GM19351 (cell line): ENCODE measurements at regions not wholly inside any gene's neighbourhood (a gene's known extent, or its start where the extent isn't known, plus 50 kb on each side); places are given as distances from the start of the nearest gene placed in this dataset.
A peak's percentile ranks its signal among the peaks of the same experiment; 100 is the strongest.
"Not testable (repeated sequence)": the region's sequence is repeated elsewhere in the genome, so short reads cannot be mapped to it uniquely, and the experiment has no call there.

Experiments
- ATAC-seq: cut with Tn5 transposase; IDR thresholded peaks from one replicate; pipeline ENCODE4 v1.9.1; 2021; ENCODE audit warnings: mild to moderate bottlenecking, moderate library complexity; ENCODE audit not compliant: unreplicated experiment

DNA sequence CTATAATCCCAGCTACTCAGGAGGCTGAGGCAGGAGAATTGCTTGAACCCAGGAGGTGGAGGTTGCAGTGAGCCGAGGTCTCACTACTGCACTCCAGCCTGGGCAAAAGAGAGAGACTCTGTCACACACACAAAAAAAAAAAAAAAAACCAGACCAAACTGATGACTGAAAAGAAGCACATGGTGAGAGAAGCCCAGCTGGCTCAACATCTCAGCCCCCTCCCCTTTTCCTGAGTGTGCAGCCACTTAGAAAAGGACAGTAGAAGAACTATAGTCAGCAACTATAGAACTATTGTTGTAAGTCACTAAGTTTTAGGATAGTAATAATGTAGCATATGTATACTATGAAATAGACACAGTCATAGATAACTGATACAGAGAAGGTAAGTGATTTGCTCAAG is 87.2 kb upstream of the RALGPS2 start:
- no peak for ATAC-seq

DNA sequence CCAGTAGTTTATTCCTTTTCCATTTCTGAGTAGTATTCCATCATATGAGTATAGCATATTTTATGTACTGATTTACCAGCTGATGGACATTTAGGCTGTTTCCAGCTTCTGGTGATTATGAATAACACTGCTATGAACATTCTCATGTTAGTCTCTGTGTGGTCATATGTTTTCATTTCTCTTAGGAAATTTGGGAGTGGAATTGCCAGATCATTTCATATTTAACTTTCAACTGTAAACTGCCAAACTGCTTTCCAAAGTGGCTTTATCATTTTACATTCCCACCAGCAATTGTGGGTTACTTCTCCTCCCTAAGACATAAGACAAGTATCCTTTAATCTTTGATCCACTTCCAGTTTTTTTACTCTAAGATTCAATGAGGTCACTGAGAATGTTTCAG is 85.7 kb upstream of the RALGPS2 start:
- ATAC-seq: no peak

DNA sequence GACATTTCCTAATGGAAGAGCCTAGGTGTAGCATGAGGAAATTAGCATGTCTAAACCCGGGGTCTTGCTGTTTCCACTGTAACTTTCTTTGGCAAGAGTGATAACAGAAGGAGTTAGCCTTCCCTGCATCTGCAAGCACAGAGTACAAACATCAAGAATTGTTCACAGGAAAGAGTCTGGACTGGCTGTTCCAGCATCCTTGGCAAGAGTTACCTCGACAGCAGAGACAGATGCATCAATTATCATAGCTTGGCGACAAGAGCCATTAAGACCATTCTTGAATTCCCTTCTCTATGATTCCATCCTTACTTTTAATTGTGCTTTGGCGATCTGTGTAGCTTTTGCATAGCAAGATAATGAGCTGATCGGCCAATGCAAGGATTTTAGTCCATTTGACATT is 82.8 kb upstream of the RALGPS2 start:
- no peak for ATAC-seq

DNA sequence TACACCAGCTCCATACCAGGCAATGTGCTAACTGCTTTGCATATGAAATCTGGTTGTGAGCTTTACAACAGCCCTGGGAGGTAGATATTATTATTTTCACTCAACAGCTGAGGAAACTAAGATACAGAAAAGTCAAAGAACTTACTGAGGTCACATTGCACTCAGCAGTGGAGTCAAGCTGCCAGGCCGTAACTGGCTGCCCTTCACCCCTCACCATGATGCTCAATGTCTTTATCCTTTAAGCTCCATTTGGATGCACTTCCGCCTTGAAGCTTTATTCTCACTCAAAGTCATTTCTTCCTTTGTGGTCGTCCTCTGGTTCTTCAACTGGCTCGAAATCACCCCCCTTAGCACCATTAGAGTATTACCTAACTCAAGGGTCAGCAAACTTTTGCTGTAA is 81.7 kb upstream of the RALGPS2 start:
- ATAC-seq: no peak

DNA sequence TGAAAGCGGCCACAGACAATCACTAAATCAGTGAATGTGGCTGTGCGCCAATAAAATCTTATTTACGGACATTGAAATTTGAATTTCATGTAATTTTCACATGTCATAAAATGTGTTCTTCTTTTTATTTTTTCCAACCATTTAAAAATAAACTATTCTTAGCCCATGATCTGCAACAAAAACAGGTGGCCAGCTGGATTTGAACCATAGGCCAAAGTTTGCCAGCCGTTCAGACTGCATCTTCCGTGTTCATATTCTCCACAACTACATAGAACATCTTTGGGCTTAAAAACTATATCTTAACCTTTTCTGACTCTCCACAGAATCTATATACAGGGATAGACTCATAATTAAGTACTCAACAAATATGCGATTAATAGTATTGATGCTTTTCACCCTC is 81.2 kb upstream of the RALGPS2 start:
- no peak for ATAC-seq

DNA sequence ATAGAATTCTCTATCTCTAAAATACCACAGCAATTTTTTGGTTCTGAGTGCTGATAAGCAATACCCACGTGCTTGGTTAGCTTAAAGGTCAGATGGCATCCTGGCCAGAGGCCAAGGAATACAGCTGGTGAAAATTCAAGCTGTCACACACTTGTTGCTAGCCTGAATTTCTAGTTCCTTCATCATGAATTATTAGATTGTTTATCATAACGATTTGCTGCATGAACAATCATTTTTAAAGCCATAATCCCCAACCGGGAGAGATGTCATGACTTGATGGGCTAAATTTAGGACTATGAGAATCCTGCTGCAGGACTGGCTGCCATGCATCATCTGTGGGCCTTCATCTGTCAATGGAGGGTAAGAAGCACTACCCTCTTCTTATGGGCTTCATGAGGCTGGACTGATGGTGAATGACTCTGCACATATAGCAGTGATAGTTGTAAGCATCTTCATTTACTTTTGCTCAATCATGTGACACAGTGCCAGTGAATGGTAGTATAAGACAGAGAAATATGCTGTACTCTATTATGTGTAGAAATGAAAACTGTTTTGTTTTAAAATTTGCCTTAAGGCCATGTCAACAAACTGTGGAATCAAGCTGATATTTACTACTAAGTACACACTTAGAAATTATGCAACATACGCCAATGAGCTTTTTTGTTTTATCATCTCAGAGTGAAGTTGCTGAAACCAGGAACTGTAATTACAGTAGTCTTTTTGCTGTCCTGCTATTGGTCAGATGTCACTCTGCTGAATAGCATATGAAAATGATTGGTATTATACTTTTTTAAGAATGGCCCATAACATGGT is 80.5 kb upstream of the RALGPS2 start:
- ATAC-seq: no peak

DNA sequence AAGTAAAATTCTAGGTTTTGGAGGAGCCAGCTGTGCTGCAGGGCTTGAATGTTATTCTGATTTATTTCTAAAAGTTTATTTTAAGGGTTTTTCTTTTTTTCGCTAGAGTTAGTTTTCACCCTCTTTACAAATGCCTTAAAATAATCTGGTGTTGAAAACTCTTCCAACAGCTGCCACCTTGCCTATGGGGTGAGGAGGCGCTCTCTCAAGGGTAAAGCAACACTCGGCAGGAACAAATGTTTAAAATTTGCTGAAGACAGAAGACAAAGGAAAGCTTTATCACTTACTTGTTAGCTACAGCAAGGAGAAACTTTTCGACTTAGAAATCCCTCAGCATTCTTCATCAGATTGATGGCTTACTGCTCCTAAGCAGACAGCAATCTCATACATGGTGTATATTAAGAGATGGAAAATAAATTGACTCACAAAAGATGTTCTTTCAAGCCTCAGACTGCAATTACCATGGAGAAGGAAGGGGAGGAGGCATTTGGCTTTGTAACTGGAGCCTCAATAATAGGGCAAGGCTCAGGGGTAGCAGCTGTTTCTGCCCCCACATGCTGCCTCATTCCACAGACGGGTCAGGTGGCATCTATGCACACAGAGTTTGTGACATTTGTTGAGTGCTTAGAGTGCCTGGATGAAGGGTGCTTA is 79.8 kb upstream of the RALGPS2 start:
- ATAC-seq: no peak

DNA sequence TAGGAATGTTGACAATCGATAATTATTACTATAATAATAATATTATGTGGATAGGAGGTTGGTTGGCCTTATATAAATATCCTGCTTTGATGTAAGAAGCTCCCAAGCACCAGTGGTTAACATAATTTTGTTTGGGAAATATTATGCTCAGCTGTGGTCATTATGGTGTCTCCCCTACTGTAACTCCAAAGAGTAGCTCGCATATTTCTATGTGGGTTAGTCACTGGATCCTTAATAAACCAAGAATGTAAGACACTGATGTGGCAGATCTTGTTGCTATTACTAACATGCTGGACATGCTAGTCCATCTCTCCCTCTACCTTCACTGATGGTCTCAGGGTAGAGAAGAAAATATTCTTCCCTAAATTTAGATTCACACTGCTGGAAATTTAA is 79.2 kb upstream of the RALGPS2 start:
- ATAC-seq: no peak

DNA sequence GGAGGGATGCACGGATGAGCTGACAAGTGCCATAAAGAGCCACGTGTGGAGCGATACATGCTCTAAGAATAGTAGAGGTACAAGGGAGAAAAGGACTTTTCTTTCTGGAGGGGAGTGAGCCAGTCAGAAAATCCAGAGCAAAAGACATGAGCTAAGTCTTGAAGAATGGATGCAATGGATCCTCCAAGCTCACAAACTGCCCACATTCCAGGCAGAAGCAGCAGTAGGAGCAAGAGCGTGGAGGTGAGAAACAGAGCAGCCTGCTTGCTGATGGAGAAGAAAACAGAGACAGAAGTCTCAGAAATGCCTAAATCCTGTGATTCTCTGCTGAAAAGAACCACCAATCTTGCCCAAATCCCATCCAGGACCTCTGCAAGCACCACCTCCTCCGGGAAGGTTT is 78.2 kb upstream of the RALGPS2 start:
- ATAC-seq: no peak

DNA sequence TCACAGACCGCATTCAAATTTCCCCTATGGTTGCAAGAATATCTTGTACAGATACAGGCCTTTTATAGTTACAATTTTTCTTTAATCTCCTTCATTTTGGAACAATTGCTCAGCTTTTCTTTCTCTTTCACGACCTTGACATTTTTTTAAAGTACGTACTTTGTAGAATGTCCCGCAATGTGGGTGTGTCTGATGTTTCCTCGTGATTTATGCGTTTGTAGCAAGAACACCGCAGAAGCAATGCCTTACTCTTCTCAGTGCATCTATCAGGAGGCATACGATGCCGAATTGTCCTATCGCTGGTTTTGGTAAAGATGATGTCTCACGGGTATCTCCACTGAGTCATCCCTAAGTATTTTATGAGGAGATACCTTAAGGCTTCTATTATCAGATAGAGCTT is 76.9 kb upstream of the RALGPS2 start:
- no peak for ATAC-seq

DNA sequence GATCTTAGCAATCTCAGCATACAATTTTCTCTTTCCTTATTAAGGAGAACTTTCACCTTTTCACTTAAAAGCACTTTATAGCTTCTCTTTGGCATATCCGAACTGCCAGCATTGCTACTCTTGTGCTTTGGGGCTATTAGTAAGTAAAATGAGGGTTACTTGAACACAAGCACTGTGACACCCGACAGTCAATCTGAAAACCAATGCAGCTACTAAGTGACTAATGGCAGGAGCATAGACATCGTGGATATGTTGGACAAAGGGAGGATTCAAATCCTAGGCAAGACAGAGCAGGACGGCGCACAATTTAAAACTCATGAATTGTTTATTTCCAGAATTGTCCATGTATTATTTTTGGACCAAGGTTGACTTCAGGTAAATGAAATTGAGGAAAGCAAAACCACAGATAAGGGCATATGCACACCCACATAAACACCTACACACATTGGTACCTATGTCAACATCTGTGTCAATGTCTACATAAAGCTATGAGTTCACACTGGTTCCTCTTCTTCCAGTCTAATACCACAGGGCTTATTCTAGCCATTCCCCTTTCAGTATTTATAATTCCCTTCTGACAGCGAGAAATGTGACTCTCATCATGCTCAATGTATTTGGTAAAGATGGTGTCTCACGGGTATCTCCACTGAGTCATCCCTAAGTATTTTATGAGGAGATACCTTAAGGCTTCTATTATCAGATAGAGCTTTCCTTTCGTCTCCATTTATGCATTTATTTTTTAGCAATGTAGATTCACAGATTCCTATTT is 75.3 kb upstream of the RALGPS2 start:
- ATAC-seq: no peak

DNA sequence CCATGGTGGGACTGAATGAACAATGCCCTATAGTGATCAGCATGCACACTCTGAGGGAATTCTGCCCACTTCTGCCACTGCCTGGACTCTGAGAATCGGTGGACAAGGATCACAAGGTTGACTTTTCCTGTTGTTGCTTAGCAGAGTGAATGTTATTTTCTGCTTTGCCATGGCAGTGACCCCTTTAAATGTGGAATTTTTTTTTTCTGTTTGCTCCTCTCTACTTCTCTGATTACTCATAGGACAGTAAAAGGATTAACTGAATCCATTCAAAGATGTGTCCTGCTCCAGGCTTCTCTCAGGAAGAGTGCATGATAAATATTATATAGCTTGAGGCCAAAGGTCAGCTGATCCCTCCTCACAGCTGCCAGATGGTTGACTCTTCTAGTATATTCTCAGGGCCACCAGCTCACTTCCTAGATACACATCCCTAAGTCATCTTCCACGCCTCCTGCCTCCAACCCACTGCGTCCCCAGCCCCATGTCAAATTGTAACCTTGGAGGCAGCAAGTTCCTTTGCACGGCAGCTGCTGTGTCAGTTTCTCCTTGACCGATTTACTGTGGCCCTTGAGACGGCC is 74.0 kb upstream of the RALGPS2 start:
- no peak for ATAC-seq

DNA sequence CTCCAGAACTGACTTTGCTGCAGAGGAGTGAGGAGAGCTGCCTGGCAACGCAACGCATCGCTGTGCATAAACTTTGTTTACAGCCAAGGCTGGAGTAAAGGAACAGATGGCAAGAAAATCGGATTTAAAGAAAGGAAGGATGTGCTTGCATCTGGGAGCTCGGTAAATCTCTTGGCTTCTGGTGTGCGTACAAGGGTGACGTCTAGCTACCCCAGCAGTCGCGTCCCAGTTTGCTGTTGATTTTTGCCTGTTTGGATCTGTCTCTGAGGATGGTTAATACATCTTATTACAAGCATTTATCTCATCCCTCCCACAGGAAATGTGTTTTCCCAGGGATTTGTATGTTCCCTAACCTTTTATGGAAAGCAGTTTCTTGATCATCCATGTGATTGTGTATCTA is 73.3 kb upstream of the RALGPS2 start:
- ATAC-seq: no peak

DNA sequence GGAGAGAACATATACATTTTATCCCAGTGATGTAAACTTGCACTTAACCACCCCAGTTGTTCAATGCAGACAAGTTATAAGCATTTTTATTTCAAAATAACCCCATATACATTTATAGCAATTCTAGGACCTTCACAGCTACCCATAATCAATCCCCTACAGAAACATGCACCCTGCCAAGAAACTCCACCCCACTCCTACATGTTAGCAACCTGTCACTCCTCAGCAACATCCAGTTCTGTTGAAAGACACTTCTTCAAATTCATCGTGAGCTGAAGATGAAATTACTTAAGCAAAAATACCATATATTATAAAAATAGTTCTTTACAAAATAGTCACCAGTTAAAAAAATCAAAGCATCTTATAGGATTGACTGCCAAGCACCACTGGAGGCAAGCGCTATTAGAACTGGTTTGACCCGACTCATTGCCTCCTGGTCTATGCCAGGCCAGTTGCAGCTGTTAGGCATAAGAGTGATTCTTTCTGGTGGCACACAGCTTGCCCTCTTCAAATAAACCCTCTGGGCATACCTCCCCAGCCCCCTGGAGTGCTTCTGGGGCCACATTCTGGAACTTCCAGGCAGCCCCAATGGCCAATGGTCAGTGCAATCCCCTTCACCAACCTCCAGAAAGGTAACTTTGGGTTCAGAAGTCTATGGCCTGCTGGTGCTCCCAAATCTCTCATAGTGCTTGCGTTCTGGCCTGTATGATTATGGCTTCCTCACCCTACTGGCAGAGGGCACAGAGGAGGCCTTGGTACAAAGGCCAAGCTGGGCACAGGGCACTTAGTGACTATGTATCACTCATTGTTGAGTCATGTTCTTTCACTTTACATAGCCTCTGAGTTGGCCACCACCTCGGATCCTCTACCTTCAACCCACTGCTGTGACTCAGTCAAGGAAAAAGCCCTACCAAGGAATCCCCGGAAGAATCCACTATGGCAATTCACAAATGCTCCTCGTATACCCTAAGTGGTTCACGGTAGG is 72.2 kb upstream of the RALGPS2 start:
- ATAC-seq: no peak

DNA sequence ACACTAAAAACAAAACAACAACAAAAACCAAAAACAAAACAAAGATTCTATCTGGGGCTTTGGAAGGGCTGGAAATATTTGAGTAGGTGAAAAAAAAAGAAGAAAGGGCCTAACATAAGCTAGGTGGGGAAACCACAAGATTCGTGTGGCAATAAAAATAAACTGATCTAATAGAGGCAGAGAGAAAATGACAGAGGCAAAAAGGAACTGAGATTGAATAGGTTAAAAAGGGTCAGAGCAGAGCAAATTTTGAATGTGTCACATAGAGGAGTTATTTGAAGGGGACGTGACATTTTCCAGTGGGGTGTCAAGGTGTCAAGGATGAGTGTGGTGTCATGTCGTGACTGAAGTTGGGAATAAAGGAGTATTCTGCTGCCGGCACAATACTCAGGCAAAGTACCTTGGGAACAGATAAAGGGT is 65.2 kb upstream of the RALGPS2 start:
- peak; percentile 77 for ATAC-seq

DNA sequence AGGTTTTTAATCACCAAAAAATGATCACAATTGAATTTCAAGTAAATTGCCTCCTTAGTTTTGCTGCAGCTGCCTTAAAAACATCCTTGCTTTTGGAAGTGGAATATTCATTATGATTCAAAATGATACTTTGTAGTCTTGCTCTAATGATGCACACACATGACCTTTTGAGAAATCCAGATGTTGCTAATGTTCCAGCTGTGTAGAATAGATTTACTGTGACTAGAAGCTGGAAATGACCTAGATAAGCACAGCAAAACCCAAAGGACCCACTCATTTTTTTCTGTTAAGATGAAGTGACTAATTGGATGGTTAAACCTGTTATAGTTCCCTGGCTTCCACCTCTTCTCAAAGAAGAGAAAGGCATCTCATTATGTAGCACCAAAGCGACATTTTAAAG is 64.6 kb upstream of the RALGPS2 start:
- ATAC-seq: no peak

DNA sequence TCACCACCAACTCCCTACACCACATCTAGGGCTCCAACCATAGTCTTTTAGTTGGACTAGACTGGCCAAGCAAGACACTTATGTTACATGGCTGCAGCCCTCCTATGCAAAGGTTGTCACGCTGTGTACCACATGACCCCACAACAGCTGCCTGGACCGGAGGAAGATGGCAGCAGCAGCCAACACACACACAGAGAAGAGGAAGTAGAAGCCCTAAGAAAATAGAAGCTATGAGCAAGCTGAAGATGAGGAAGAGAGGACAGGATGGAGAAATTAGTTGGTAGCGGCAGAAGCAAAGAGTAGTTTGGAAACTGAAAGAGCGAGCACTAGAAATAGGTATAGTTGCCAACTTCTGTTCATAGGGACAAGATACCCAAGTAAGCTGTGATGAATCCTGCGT is 60.8 kb upstream of the RALGPS2 start:
- ATAC-seq: peak; percentile 76

DNA sequence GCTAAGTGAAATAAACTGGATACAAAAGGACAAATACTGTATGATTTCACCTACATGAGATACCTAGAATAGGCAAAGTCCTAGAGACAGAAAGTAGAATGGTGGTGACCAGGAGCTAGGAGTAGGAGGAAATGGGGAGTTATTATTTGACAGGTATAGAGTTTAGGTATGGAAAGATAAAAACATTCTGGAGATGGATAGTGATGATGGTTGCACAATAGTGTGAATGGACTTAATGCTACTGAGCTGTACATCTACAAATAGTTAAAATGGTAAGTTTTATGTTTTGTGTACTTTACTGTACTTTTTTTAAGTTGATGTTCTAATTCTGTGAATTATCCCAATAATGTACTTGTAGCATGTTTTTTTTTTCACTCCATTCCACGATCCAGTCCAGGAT is 59.5 kb upstream of the RALGPS2 start:
- no peak for ATAC-seq

DNA sequence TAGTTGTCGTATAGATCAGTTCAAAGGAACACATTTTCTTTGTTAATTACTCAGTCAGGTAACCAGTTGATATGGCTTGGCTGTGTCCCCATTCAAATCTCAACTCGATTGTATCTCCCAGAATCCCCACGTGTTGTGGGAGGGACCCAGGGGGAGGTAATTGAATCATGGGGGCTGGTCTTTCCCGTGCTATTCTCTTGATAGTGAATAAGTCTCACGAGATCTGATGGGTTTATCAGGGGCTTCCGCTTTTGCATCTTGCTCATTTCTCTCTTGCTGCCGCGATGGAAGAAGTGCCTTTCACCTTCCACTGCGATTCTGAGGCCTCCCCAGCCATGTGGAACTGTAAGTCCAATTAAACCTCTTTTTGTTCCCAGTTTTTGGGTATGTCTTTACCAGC is 58.2 kb upstream of the RALGPS2 start:
- ATAC-seq: not testable (repeated sequence)

DNA sequence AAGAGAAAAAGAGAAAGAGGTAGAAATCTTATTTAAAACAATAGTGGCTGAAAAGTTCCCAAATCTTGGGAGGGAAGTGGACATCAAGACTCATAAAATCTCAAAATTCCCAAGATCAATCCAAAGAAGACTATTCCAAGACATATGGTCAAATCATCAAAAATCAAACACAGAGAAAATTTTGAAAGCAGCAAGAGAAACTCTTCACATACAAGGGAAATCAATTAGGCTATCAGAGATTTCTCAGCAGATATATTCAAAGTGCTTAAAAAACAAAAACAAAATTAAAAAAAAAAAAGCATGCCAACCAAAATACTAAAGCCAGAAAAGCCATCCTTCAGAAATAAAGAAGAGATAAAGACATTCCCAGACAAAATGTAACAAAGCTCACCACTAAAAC is 52.6 kb upstream of the RALGPS2 start:
- no peak for ATAC-seq
